GM21381 (cell line): ENCODE measurements at regions not wholly inside any gene's neighbourhood (a gene's known extent, or its start where the extent isn't known, plus 50 kb on each side); places are given as distances from the start of the nearest gene placed in this dataset.
A peak's percentile ranks its signal among the peaks of the same experiment; 100 is the strongest.
"Not testable (repeated sequence)": the region's sequence is repeated elsewhere in the genome, so short reads cannot be mapped to it uniquely, and the experiment has no call there.

Experiments used
- ATAC-seq: cut with Tn5 transposase; IDR thresholded peaks from one replicate; pipeline ENCODE4 v1.9.1; 2021; ENCODE audit warnings: mild to moderate bottlenecking, moderate library complexity; ENCODE audit not compliant: unreplicated experiment

GRCh38 chr4:118587116-118587831, 97.9 kb upstream of the METTL14 start:
- ATAC-seq, result no peak

- no peak for ATAC-seq
Observed at GRCh38 chr4:118587946-118588345, 97.2 kb upstream of the METTL14 start.

DNA sequence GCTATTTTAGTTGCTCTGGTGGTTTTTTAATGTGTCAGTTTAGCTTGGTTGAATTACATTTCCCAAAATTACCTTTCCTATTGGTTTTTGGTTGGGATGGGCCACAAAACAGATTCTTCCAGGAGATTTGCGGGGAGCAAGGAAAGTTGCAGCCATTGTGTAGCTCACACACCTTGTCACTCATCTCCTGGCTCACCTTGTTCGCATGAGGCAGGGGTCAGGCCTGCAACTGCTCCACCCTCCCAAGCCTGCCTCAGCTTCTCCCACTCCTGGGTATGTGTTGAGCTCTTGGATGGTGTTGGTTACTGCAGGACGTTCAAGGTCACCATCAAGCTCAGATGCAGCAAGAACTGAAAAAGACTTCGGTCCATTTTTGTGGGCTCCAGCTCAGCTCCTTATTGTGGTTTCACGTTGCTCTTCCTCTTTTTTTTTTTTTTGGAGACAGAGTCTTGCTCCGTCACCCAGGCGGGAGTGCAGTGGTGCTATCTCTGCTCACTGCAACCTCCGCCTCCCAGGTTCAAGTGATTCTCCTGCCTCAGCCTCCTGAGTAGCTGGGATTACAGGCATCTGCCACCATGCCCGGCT, 95.6 kb upstream of the METTL14 start:
- no peak for ATAC-seq

- peak; percentile 99 for ATAC-seq
Observed at GRCh38 chr4:118591339-118592046, 93.7 kb upstream of the METTL14 start.

GRCh38 chr4:118592289-118592688, 92.9 kb upstream of the METTL14 start:
- not testable (repeated sequence) for ATAC-seq

DNA sequence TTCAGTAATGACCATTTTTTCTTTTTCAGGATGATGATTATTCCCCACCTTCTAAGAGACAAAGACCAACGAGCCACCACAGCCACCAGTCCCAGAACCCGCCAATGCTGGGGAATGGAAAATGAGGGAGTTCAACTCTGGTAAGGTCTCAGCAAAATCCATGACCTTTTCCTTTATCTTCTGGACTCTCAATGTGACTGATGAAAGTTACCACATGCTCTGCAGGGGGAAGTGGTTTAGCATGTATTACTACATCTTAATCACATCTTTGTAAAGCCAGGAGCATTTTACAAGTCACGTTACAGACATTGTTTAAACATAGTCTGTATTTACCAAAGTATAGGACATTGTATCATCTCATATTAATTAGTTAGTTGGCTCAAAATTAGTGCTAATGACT, 89.3 kb upstream of the METTL14 start:
- not testable (repeated sequence) for ATAC-seq

DNA sequence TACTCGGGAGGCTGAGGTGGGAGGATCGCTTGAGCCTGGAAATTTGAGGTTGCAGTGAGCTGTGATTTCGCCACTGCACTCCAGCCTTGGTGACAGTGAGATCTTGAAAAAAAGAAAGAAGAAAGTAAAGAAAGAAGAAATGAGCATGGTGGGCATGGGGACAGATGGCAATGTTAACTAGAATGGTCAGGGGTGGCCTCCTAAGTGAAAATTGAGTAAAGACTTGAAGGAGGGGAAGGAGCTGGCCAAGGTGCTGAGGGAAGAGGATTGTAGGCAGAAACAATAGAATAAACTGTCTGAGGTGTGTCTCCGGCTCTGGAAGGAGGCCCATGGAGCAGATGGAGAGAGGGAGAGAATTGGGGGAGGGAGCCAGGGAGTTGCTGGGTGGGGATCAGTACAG, 60.1 kb upstream of the METTL14 start:
- ATAC-seq, result not testable (repeated sequence)

GRCh38 chr4:118629697-118630096, 55.5 kb upstream of the METTL14 start:
- ATAC-seq, result not testable (repeated sequence)

DNA sequence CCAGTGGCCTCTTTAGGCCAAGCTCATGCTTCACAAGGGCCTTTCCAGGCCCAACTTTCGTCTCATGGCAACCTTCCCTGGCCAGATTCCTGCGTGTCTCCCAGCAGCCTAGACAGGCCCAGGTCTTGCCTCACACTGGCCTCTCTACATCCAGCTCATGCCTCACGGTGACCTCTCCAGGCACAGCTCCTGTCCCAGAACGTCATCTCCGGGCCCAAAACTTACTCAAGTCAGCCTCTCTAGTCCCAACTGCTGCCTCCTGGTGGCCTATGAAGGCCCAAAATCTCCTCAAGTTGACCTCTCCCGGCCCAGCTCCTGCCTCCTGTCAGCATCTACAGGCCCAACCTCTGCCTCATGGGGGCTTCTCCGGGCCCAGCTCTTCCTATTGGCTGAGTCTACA, 54.3 kb upstream of the METTL14 start:
- ATAC-seq, result not testable (repeated sequence)

- ATAC-seq, result not testable (repeated sequence)
Observed at GRCh38 chr4:118631321-118632050, 53.7 kb upstream of the METTL14 start.

DNA sequence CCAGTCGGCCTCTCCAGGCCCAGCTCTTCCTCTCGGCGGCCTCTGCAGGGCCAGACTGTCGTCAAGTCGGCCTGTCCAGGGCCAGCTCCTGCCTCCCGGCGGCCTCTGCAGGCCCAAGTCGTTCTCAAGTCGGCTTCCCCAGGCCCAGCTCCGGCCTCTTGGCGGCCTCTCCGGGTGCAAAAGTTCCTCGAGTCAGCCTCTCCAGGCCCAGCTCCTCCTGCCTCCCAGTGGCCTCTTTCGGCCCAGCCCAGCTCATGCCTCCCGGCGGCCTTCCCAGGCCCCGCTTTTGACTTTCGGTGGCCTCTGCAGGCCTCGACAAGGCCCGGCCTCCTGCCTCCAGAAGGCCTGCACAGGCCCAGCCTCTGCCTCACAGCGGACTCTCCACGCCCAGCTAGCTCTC, 51.7 kb upstream of the METTL14 start:
- ATAC-seq, result not testable (repeated sequence)

GRCh38 chr4:118634126-118634875, 50.9 kb upstream of the METTL14 start:
- ATAC-seq, result not testable (repeated sequence)
